ENCODE measurements at regions not wholly inside any gene's neighbourhood (a gene's known extent, or its start where the extent isn't known, plus 50 kb on each side); places are given as distances from the start of the nearest gene placed in this dataset.

- H3K79me2 ChIP-seq (ENCODE audit: insufficient read depth, low read length), result no peaks in the 10 kb centered on the region
- H3K36me3 ChIP-seq (replicated peaks in 1 of 2; ENCODE audit: control insufficient read depth in 1 of 2, insufficient read depth in 2 of 2, low read length in 2 of 2), result no peaks in the 10 kb centered on the region
- FAIRE-seq (no peak), ATAC-seq (no peak), DNase-seq (ENCODE audit: low spot score) (no peak)
- H3K9me3 ChIP-seq (ENCODE audit: low read length), result no peaks in the 10 kb centered on the region
- no peak overlapping the region for H3K9ac ChIP-seq (ENCODE audit: insufficient read depth, low read depth, low read length)
- in situ Hi-C loops (cut with HindIII; ENCODE audit: extremely low pct_ligation_motif_present, low pct_unique_long_range_greater_than_20kb), result no loop called here
- H3K27me3 ChIP-seq (ENCODE audit: control insufficient read depth in 1 of 2, insufficient read depth in 2 of 2, low read length in 2 of 2), result peaks cover 11 to 26% of the 10 kb centered on the region in 2 experiments
- H3K4me2 ChIP-seq (ENCODE audit: low read depth, low read length), result no peak overlapping the region
- WGBS (ENCODE audit: low lambda C conversion rate), result 63% methylated on average over 19 of the region's 19 CpGs
- intact Hi-C loops (cut with micrococcal nuclease; ENCODE audit: unreplicated experiment), result no loop called here
- no peak overlapping the region for H2AFZ ChIP-seq (ENCODE audit: low read length)
- ChIA-PET CTCF (ENCODE audit: low intra/inter-chr PET ratio, low total read pairs) (no interaction called here), POLR2A (no interaction called here)
- H3K27ac ChIP-seq (ENCODE audit: extremely low read length, insufficient read depth, low read length), result no peak overlapping the region
- H3K4me3 ChIP-seq (replicated peaks in 1 of 3; ENCODE audit: insufficient read depth in 1 of 3, low read depth in 2 of 3, low read length in 3 of 3), result no peak overlapping the region
- TF ChIP-seq SALL1 (CRISPR knock-in tag; IDR thresholded peaks at IDR 0.05) (no peak), MNT (IDR thresholded peaks at IDR 0.05) (peak; percentile 45; the same call in 1 of the 2 replicates), ATF5 (CRISPR knock-in tag; IDR thresholded peaks at IDR 0.05; ENCODE audit: low read depth) (no peak)
- no TSS peak for BruUV-seq (replicated peaks)
- peaks cover 17% of the 10 kb centered on the region for H3K4me1 ChIP-seq (ENCODE audit: insufficient read depth, low read length)
- no peaks in the 10 kb centered on the region for H4K20me1 ChIP-seq (ENCODE audit: insufficient read depth, low read length)
These were observed 317.5 kb upstream of the DIO3 start for GRCh38 chr14:101243587-101244338.
